KMS-11 (cell line): ENCODE measurements at regions not wholly inside any gene's neighbourhood (a gene's known extent, or its start where the extent isn't known, plus 50 kb on each side); places are given as distances from the start of the nearest gene placed in this dataset.

Experiments used
- H2AFZ ChIP-seq: fragments of 200-600 bp; sonication (generic); 2 replicates; pipeline ENCODE4 v1.6.1; 2016; ENCODE audit warnings: antibody characterized with exemption, mixed run types, low read depth
- H3K27ac ChIP-seq: fragments of 200-600 bp; sonication (generic); 2 replicates; pipeline ENCODE4 v1.6.1; 2016; ENCODE audit warnings: mild to moderate bottlenecking, mixed run types
- H3K27me3 ChIP-seq: fragments of 200-600 bp; sonication (generic); 2 replicates; pipeline ENCODE4 v1.6.1; 2017; ENCODE audit warnings: mild to moderate bottlenecking, low read depth, mixed run types, moderate library complexity; ENCODE audit not compliant: insufficient read depth
- H3K36me3 ChIP-seq: fragments of 200-600 bp; sonication (generic); 2 replicates; pipeline ENCODE4 v1.6.1; 2017; ENCODE audit warnings: mild to moderate bottlenecking, mixed run types; ENCODE audit not compliant: insufficient read depth
- H3K4me1 ChIP-seq: fragments of 200-600 bp; sonication (generic); 2 replicates; pipeline ENCODE4 v1.6.1; 2016; ENCODE audit warnings: mild to moderate bottlenecking, low read depth, mixed run types; ENCODE audit not compliant: poor library complexity, severe bottlenecking
- H3K4me2 ChIP-seq: fragments of 200-600 bp; sonication (generic); 2 replicates; pipeline ENCODE4 v1.7.0; 2016; ENCODE audit warnings: mild to moderate bottlenecking, mixed run types
- H3K4me3 ChIP-seq: fragments of 200-600 bp; sonication (generic); IDR thresholded peaks from 2 replicates; pipeline ENCODE4 v1.6.1; 2017; ENCODE audit warnings: low read depth, low read length, mixed read lengths; ENCODE audit not compliant: insufficient read depth
- H3K79me2 ChIP-seq: fragments of 200-600 bp; sonication (generic); 2 replicates; pipeline ENCODE4 v1.6.1; 2016; ENCODE audit warnings: low read depth, mixed run types; ENCODE audit not compliant: insufficient read depth
- H3K9ac ChIP-seq: fragments of 200-600 bp; sonication (generic); 2 replicates; pipeline ENCODE4 v1.6.1; 2016; ENCODE audit warnings: mild to moderate bottlenecking, mixed run types
- H4K20me1 ChIP-seq: fragments of 200-600 bp; sonication (generic); 2 replicates; pipeline ENCODE4 v1.6.1; 2016; ENCODE audit warnings: mild to moderate bottlenecking, mixed run types; ENCODE audit not compliant: insufficient read depth
- CTCF ChIP-seq: fragments of 200-600 bp; sonication (generic); conservative IDR thresholded peaks from 2 replicates; pipeline ENCODE4 v1.6.1; 2017; ENCODE audit warnings: low read depth, mild to moderate bottlenecking, antibody characterized with exemption, low read length, moderate library complexity, mixed read lengths

DNA sequence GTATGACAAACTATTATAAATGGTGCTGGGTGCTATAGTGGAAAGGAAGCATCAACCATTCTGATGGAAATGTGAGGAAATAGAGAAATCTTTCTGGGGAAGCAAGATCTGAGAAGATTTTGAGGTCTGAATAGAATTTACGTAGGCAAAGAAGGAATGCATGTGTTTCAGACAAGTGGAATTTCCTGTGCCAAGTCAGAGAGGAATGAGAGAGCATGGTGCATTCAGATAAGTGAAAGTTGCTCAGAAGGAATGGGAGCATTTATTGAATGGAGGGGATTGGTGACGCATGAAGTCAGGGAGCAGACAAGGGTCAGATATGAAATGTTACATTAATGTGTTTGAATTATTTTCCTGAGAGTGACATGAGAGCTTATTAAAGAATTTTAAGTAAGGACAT is 725.5 kb downstream of the METTL15 start:
- no peak overlapping the region for H3K4me3 ChIP-seq
- no peaks in the 10 kb centered on the region for H3K36me3 ChIP-seq
- no peaks in the 10 kb centered on the region for H3K27me3 ChIP-seq
- no peak overlapping the region for H2AFZ ChIP-seq
- H4K20me1 ChIP-seq, result no peaks in the 10 kb centered on the region
- no peaks in the 10 kb centered on the region for H3K79me2 ChIP-seq
- H3K4me2 ChIP-seq, result no peak overlapping the region
- H3K9ac ChIP-seq, result no peak overlapping the region
- H3K27ac ChIP-seq, result no peak overlapping the region
- H3K4me1 ChIP-seq, result no peaks in the 10 kb centered on the region
- TF ChIP-seq CTCF, result no peak

GRCh38 chr11:28833169-28833568 is 725.0 kb downstream of the METTL15 start:
- no peak overlapping the region for H3K4me2 ChIP-seq
- no peaks in the 10 kb centered on the region for H4K20me1 ChIP-seq
- H3K4me1 ChIP-seq, result no peaks in the 10 kb centered on the region
- no peaks in the 10 kb centered on the region for H3K27me3 ChIP-seq
- no peaks in the 10 kb centered on the region for H3K36me3 ChIP-seq
- no peak overlapping the region for H2AFZ ChIP-seq
- TF ChIP-seq CTCF, result no peak
- H3K79me2 ChIP-seq, result no peaks in the 10 kb centered on the region
- no peak overlapping the region for H3K4me3 ChIP-seq
- H3K27ac ChIP-seq, result no peak overlapping the region
- no peak overlapping the region for H3K9ac ChIP-seq

DNA sequence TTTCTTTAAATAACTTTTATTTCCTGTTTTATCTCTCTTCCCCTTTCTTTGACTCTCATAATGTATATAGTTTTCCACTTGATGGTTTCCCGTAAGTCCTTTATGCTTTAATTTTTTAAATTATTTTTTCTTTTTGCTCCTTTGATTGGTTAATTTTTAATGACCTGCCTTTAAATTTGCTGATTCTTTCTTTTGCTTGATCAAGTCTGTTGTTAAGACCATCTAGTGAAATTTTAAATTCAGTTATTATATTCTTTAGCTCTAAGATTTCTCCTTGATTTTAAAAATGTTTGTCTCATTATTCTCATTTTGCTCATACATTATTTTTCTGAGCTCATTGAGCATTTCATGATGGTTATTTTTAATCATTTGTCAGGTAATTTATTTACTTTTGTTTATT is 718.6 kb downstream of the METTL15 start:
- H2AFZ ChIP-seq, result no peak overlapping the region
- no peaks in the 10 kb centered on the region for H3K4me1 ChIP-seq
- no peaks in the 10 kb centered on the region for H3K27me3 ChIP-seq
- no peak overlapping the region for H3K4me2 ChIP-seq
- H3K9ac ChIP-seq, result no peak overlapping the region
- H3K27ac ChIP-seq, result no peak overlapping the region
- H3K4me3 ChIP-seq, result no peak overlapping the region
- no peaks in the 10 kb centered on the region for H4K20me1 ChIP-seq
- H3K79me2 ChIP-seq, result no peaks in the 10 kb centered on the region
- no peak for TF ChIP-seq CTCF
- H3K36me3 ChIP-seq, result no peaks in the 10 kb centered on the region

- Histone ChIP-seq H3K27me3 (no peaks in the 10 kb centered on the region), H3K4me1 (no peaks in the 10 kb centered on the region), H2AFZ (no peak overlapping the region), H3K9ac (no peak overlapping the region), H4K20me1 (no peaks in the 10 kb centered on the region), H3K4me3 (no peak overlapping the region), H3K36me3 (no peaks in the 10 kb centered on the region), H3K27ac (no peak overlapping the region), H3K79me2 (no peaks in the 10 kb centered on the region), H3K4me2 (no peak overlapping the region)
- TF ChIP-seq CTCF, result no peak
Observed at GRCh38 chr11:28822576-28822975, 714.4 kb downstream of the METTL15 start.
